GM10248 (cell line): ENCODE measurements at regions not wholly inside any gene's neighbourhood (a gene's known extent, or its start where the extent isn't known, plus 50 kb on each side); places are given as distances from the start of the nearest gene placed in this dataset.

Experiments used
- CTCF ChIA-PET: fragments of 300-600 bp; sonication (Branson Sonifier 250); formaldehyde crosslinking; extraction: SDS; loops from one replicate; lab custom pipeline; 2021; ENCODE audit warnings: antibody characterized with exemption; lab: Yijun Ruan, JAX
- POLR2A ChIA-PET: fragments of 350-650 bp; sonication (Branson Sonifier 250); formaldehyde crosslinking; extraction: SDS; loops from one replicate; lab custom pipeline; 2020; ENCODE audit warnings: antibody characterized with exemption; lab: Yijun Ruan, JAX
- DNase-seq: peaks from one replicate; pipeline ENCODE4 v3.0.0; 2012; ENCODE audit errors: extremely low spot score
- CTCF ChIP-seq: IDR thresholded peaks from 2 replicates; pipeline ENCODE4 v1.5.1; 2012; ENCODE audit warnings: mild to moderate bottlenecking, low read depth; ENCODE audit errors: extremely low read depth, missing control alignments, control extremely low read depth

GRCh38 chr15:46129145-46129544 lies 494.3 kb downstream of the SQOR start:
- POLR2A ChIA-PET = no interaction called here
- CTCF ChIA-PET = no interaction called here

GRCh38 chr15:46131876-46132275 lies 497.0 kb downstream of the SQOR start:
- POLR2A ChIA-PET = no interaction called here
- CTCF ChIA-PET = interaction anchor here (1.2 kb wide), 1 partner anchor 18 kb away, joined by 3 read pairs; no protein-coding TSS in a partner anchor
- TF ChIP-seq CTCF = no peak
- DNase-seq = no peak

More at GRCh38 chr15:46129145-46129544, 494.3 kb downstream of the SQOR start:
- no peak for TF ChIP-seq CTCF
- no peak for DNase-seq

GRCh38 chr15:46137443-46137842 lies 502.6 kb downstream of the SQOR start:
- no peak for DNase-seq
- ChIA-PET POLR2A (no interaction called here), CTCF (interaction anchor here (1.5 kb wide), 1 partner anchor 9 kb away, joined by 4 read pairs; no protein-coding TSS in a partner anchor)
- no peak for TF ChIP-seq CTCF

GRCh38 chr15:46146002-46146401 lies 511.2 kb downstream of the SQOR start:
- no peak for TF ChIP-seq CTCF
- CTCF ChIA-PET = interaction anchor here (1.3 kb wide), 1 partner anchor 8 kb away, joined by 4 read pairs; no protein-coding TSS in a partner anchor
- POLR2A ChIA-PET = no interaction called here
- no peak for DNase-seq

- POLR2A ChIA-PET = no interaction called here
- DNase-seq = no peak
- CTCF ChIA-PET = interaction anchor here (1.3 kb wide), 1 partner anchor 9 kb away, joined by 4 read pairs; no protein-coding TSS in a partner anchor
- no peak for TF ChIP-seq CTCF
Observed at GRCh38 chr15:46146915-46147314, 512.1 kb downstream of the SQOR start.

- TF ChIP-seq CTCF = no peak
- ChIA-PET CTCF (interaction anchor here (1.4 kb wide), 1 partner anchor 34 kb away, joined by 3 read pairs; no protein-coding TSS in a partner anchor), POLR2A (no interaction called here)
- DNase-seq = no peak
Observed at GRCh38 chr15:46151786-46152185, 517.0 kb downstream of the SQOR start.
